ENCODE measurements at regions not wholly inside any gene's neighbourhood (a gene's known extent, or its start where the extent isn't known, plus 50 kb on each side); places are given as distances from the start of the nearest gene placed in this dataset.

GRCh38 chr1:168452329-168452728 lies 91.5 kb downstream of the XCL2 start:
- TF ChIP-seq CTCF (IDR thresholded peaks at IDR 0.05) (peak in 1 of 6 experiments; percentile 10), POLR2A (IDR thresholded peaks at IDR 0.05) (no peak)

Measured in Peyer's patch (tissue), 4 donors.